ENCODE measurements at regions not wholly inside any gene's neighbourhood (a gene's known extent, or its start where the extent isn't known, plus 50 kb on each side); places are given as distances from the start of the nearest gene placed in this dataset.
"Not testable (repeated sequence)": the region's sequence is repeated elsewhere in the genome, so short reads cannot be mapped to it uniquely, and the experiment has no call there.

DNA sequence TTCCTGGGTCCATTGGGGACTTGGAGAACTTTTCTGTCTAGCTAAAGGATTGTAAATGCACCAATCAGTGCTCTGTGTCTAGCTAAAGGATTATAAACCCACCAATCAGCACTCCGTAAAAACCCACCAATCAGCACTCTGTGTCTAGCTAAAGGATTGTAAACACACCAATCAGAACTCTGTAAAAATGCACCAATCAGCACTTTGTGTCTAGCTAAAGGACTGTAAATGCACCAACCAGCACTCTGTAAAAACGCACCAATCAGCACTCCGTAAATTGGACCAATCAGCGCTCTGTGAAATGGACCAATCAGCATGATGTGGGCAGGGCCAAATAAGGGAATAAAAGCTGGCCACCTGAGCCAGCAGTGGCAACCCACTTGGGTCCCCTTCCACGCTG, 522.4 kb upstream of the LINC00305 start:
- H3K27me3 ChIP-seq (ENCODE audit: control insufficient read depth in 2 of 2, insufficient read depth in 1 of 2, low read length in 1 of 2); H3K4me3 ChIP-seq (ENCODE audit: low read length in 2 of 2); DNase-seq (ENCODE audit: low read depth in 6 of 9, low spot score in 9 of 9); H3K27ac ChIP-seq (ENCODE audit: low read depth in 1 of 2, low read length in 1 of 2); H3K4me1 ChIP-seq (ENCODE audit: control insufficient read depth in 2 of 2, insufficient read depth in 2 of 2, low read length in 2 of 2); H3K36me3 ChIP-seq (ENCODE audit: control insufficient read depth in 2 of 2, insufficient read depth in 2 of 2, low read length in 1 of 2); H3K9me3 ChIP-seq (ENCODE audit: control insufficient read depth in 2 of 2, insufficient read depth in 1 of 2, low read length in 1 of 2): not testable (repeated sequence)
- WGBS: 76% methylated on average over 5 of the region's 5 CpGs

DNA sequence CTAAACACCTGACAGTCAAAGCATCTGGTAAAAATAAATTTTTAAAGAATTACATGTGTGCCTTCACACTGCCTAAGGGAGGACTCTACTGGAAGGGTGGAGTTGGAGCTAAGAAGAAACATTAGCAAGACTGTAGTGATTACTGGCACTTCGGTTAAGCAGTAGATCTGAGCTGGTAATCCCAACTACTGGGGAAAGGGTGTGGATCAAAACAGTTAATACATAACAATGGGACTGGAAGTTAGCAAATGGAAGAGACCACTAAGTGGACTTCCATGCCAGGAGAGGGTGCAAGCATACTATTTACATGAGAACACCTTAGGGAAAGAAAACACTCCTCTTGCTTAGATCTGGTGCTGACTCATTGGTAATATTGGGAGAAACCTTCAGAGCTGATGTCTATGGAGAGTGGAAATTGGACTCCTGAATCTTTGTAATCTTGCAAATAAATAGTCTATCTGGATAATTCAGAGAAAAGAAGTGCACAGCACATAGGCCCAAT, 519.6 kb upstream of the LINC00305 start:
- 93% methylated on average over 1 of the region's 1 CpG for WGBS
- no peaks in the 10 kb centered on the region for H3K27me3 ChIP-seq (ENCODE audit: control insufficient read depth in 2 of 2, insufficient read depth in 1 of 2, low read length in 1 of 2)
- H3K4me1 ChIP-seq (ENCODE audit: control insufficient read depth in 2 of 2, insufficient read depth in 2 of 2, low read length in 2 of 2): no peaks in the 10 kb centered on the region
- peaks cover 0 to 5% of the 10 kb centered on the region in 2 donors for H3K9me3 ChIP-seq (ENCODE audit: control insufficient read depth in 2 of 2, insufficient read depth in 1 of 2, low read length in 1 of 2)
- H3K27ac ChIP-seq (ENCODE audit: low read depth in 1 of 2, low read length in 1 of 2): no peak overlapping the region
- no peaks in the 10 kb centered on the region for H3K36me3 ChIP-seq (ENCODE audit: control insufficient read depth in 2 of 2, insufficient read depth in 2 of 2, low read length in 1 of 2)
- DNase-seq (ENCODE audit: low read depth in 6 of 9, low spot score in 9 of 9): no peak
- no peak overlapping the region for H3K4me3 ChIP-seq (ENCODE audit: low read length in 2 of 2)

DNA sequence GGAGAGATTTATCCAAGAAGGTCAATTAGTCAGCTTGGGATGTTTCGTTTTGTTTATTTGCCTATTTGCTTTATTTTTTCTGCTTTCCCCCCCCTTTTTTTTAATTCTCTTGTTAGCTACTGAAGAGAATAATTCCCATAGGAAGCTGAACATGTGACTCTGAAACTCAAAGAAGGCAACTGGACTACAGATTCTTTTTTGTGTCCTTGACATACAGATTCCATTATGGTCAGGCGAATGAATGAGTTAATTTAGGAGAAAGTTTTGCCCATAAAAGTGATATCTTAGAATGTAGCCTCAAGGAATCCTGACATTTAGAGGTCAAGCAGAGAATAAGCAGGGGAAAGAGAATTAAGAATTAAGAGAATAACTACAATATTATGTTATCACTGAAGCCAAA, 514.2 kb upstream of the LINC00305 start:
- 93% methylated on average over 2 of the region's 2 CpGs for WGBS
- DNase-seq (ENCODE audit: low read depth in 6 of 9, low spot score in 9 of 9): no peak
- Histone ChIP-seq H3K9me3 (ENCODE audit: control insufficient read depth in 2 of 2, insufficient read depth in 1 of 2, low read length in 1 of 2) (no peaks in the 10 kb centered on the region), H3K4me3 (ENCODE audit: low read length in 2 of 2) (no peak overlapping the region), H3K36me3 (ENCODE audit: control insufficient read depth in 2 of 2, insufficient read depth in 2 of 2, low read length in 1 of 2) (no peaks in the 10 kb centered on the region), H3K27me3 (ENCODE audit: control insufficient read depth in 2 of 2, insufficient read depth in 1 of 2, low read length in 1 of 2) (no peaks in the 10 kb centered on the region), H3K4me1 (ENCODE audit: control insufficient read depth in 2 of 2, insufficient read depth in 2 of 2, low read length in 2 of 2) (no peaks in the 10 kb centered on the region), H3K27ac (ENCODE audit: low read depth in 1 of 2, low read length in 1 of 2) (no peak overlapping the region)

DNA sequence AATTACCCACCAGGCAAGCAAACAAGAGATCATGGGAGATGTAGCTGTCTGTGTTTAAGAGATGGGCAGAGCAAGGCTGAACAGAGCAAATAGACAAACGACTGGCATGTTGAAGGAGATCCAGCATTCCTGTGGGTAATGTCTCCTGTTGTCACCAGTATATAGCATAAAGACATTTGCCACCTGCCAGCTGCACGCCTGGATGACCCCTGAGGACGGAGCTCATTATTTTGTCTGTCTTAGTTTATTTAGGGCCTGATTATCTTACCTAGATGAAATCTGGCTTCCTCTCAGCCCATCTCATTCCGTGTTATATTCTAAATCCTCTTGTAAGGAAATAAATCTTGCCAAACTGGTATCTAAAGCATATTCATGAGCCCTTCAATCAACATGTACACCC, 510.3 kb upstream of the LINC00305 start:
- no peaks in the 10 kb centered on the region for H3K9me3 ChIP-seq (ENCODE audit: control insufficient read depth in 2 of 2, insufficient read depth in 1 of 2, low read length in 1 of 2)
- H3K27ac ChIP-seq (ENCODE audit: low read depth in 1 of 2, low read length in 1 of 2): no peak overlapping the region
- WGBS: 80% methylated on average over 4 of the region's 4 CpGs
- no peak overlapping the region for H3K4me3 ChIP-seq (ENCODE audit: low read length in 2 of 2)
- H3K4me1 ChIP-seq (ENCODE audit: control insufficient read depth in 2 of 2, insufficient read depth in 2 of 2, low read length in 2 of 2): no peaks in the 10 kb centered on the region
- no peak for DNase-seq (ENCODE audit: low read depth in 6 of 9, low spot score in 9 of 9)
- no peaks in the 10 kb centered on the region for H3K36me3 ChIP-seq (ENCODE audit: control insufficient read depth in 2 of 2, insufficient read depth in 2 of 2, low read length in 1 of 2)
- no peaks in the 10 kb centered on the region for H3K27me3 ChIP-seq (ENCODE audit: control insufficient read depth in 2 of 2, insufficient read depth in 1 of 2, low read length in 1 of 2)

DNA sequence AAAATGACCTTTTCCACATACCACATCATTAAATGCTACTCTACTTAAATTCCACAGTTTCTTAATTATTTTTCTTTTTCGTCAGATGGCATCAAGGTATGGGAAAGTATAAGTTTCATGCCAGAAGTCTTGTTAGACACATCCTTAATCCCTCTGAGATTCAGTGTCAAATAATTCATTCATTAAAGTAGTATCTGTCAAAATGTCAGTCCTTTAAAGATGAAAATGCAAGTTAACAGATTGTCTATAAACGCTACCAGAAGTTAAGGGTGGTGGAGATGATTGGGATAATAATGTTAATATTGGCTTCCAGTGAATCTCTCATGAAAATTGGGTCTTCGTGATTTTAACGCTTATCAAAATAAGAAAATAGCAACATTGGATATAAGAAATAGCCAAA, 504.2 kb upstream of the LINC00305 start:
- Histone ChIP-seq H3K27ac (ENCODE audit: low read depth in 1 of 2, low read length in 1 of 2) (no peak overlapping the region), H3K4me3 (ENCODE audit: low read length in 2 of 2) (no peak overlapping the region), H3K9me3 (ENCODE audit: control insufficient read depth in 2 of 2, insufficient read depth in 1 of 2, low read length in 1 of 2) (no peaks in the 10 kb centered on the region), H3K27me3 (ENCODE audit: control insufficient read depth in 2 of 2, insufficient read depth in 1 of 2, low read length in 1 of 2) (no peaks in the 10 kb centered on the region), H3K36me3 (ENCODE audit: control insufficient read depth in 2 of 2, insufficient read depth in 2 of 2, low read length in 1 of 2) (no peaks in the 10 kb centered on the region), H3K4me1 (ENCODE audit: control insufficient read depth in 2 of 2, insufficient read depth in 2 of 2, low read length in 2 of 2) (no peaks in the 10 kb centered on the region)
- no peak for DNase-seq (ENCODE audit: low read depth in 6 of 9, low spot score in 9 of 9)
- 69% methylated on average over 4 of the region's 4 CpGs for WGBS

DNA sequence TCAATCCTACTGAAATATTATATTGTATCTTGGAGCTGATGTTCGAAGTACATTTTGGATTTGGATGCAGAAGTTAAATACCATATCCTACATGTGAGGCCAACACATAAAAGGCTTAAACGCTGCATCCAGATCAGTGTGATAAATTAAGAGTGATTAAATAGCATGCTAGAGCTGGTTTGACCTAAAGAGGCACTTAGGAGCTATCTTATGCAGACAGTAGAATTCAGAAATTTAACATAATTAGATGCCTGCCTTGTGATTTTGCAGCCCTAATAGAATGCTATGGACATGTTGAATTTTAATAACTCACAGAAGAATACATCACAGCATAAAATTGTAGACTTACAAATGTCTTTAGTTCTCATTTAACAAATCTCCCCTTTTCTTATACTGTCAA, 501.2 kb upstream of the LINC00305 start:
- 85% methylated on average over 2 of the region's 2 CpGs for WGBS
- Histone ChIP-seq H3K27me3 (ENCODE audit: control insufficient read depth in 2 of 2, insufficient read depth in 1 of 2, low read length in 1 of 2) (no peaks in the 10 kb centered on the region), H3K4me1 (ENCODE audit: control insufficient read depth in 2 of 2, insufficient read depth in 2 of 2, low read length in 2 of 2) (no peaks in the 10 kb centered on the region), H3K9me3 (ENCODE audit: control insufficient read depth in 2 of 2, insufficient read depth in 1 of 2, low read length in 1 of 2) (peaks cover 3 to 16% of the 10 kb centered on the region in 2 donors), H3K27ac (ENCODE audit: low read depth in 1 of 2, low read length in 1 of 2) (no peak overlapping the region), H3K36me3 (ENCODE audit: control insufficient read depth in 2 of 2, insufficient read depth in 2 of 2, low read length in 1 of 2) (no peaks in the 10 kb centered on the region), H3K4me3 (ENCODE audit: low read length in 2 of 2) (no peak overlapping the region)
- no peak for DNase-seq (ENCODE audit: low read depth in 6 of 9, low spot score in 9 of 9)

DNA sequence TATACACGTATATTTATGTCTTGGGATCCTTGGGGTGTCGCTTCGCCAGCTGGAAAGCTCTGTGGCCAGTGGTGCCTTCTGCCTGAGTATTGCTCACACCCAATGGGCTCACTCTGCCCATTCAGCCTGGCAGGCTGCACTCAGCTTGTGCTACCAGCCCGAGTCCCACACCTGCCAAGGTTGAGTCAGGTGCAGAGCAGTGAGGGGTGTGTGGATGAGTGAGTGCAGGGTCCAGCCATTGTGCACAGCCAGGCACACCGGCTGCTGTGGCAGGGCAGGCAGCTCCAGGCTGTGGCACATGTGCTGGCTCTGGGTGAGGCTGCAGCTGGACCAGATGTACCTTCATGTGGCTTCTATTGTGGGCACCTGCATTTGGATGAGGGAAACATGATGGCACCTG, 496.9 kb upstream of the LINC00305 start:
- no peak overlapping the region for H3K27ac ChIP-seq (ENCODE audit: low read depth in 1 of 2, low read length in 1 of 2)
- no peak for DNase-seq (ENCODE audit: low read depth in 6 of 9, low spot score in 9 of 9)
- H3K27me3 ChIP-seq (ENCODE audit: control insufficient read depth in 2 of 2, insufficient read depth in 1 of 2, low read length in 1 of 2): no peaks in the 10 kb centered on the region
- peaks cover 3 to 16% of the 10 kb centered on the region in 2 donors for H3K9me3 ChIP-seq (ENCODE audit: control insufficient read depth in 2 of 2, insufficient read depth in 1 of 2, low read length in 1 of 2)
- 96% methylated on average over 5 of the region's 5 CpGs for WGBS
- H3K36me3 ChIP-seq (ENCODE audit: control insufficient read depth in 2 of 2, insufficient read depth in 2 of 2, low read length in 1 of 2): no peaks in the 10 kb centered on the region
- H3K4me1 ChIP-seq (ENCODE audit: control insufficient read depth in 2 of 2, insufficient read depth in 2 of 2, low read length in 2 of 2): no peaks in the 10 kb centered on the region
- H3K4me3 ChIP-seq (ENCODE audit: low read length in 2 of 2): no peak overlapping the region

DNA sequence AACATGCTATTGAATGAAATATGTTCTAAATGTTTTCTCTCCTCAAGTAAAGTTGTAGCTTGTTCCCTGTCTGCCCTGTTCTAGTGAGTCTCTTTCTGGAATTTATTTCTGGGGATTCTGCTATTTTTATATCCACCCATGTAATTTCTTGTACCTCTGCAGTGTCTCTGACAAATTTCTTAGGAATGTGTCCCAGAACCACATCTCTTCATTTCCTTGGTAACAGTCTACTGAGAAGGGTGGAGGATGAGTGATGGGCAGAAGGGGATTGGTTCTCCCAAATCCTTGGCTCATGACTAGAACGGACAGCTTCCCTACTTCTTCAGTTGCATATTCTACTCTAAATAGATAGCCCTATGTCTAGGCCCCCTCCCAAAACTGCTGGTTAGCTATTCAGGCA, 490.6 kb upstream of the LINC00305 start:
- Histone ChIP-seq H3K36me3 (ENCODE audit: control insufficient read depth in 2 of 2, insufficient read depth in 2 of 2, low read length in 1 of 2) (no peaks in the 10 kb centered on the region), H3K9me3 (ENCODE audit: control insufficient read depth in 2 of 2, insufficient read depth in 1 of 2, low read length in 1 of 2) (no peaks in the 10 kb centered on the region), H3K27ac (ENCODE audit: low read depth in 1 of 2, low read length in 1 of 2) (no peak overlapping the region), H3K4me1 (ENCODE audit: control insufficient read depth in 2 of 2, insufficient read depth in 2 of 2, low read length in 2 of 2) (no peaks in the 10 kb centered on the region), H3K4me3 (ENCODE audit: low read length in 2 of 2) (no peak overlapping the region), H3K27me3 (ENCODE audit: control insufficient read depth in 2 of 2, insufficient read depth in 1 of 2, low read length in 1 of 2) (no peaks in the 10 kb centered on the region)
- WGBS: 98% methylated on average over 1 of the region's 1 CpG
- DNase-seq (ENCODE audit: low read depth in 6 of 9, low spot score in 9 of 9): no peak

DNA sequence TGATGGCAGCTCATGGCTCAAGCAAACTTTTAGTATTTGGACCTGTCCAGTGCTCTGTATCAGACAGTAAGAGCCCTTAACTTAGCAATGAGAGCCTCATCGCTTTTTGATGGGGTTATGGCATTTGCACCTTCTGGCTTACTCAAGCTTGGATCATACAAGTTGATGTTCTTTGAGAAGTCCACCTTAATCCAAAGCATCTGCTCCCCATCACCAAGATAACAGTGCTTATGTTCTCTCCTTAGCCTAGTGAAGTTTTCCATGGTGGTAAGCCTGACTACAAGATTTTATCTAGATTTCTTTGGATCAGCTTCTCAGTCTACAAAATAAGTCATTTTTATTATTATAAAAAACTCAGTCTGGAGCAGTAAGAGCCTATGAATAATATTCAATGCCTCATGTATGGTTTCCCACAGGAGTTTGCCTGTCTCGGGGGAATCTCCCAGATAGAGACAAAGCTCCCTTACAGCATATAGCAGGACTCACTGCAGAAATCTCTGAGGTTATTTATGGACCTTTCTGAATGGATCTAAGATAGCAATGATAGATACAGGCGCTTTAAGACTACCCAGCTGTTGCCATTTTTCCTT, 472.2 kb upstream of the LINC00305 start:
- Histone ChIP-seq H3K9me3 (ENCODE audit: control insufficient read depth in 2 of 2, insufficient read depth in 1 of 2, low read length in 1 of 2) (no peaks in the 10 kb centered on the region), H3K4me3 (ENCODE audit: low read length in 2 of 2) (no peak overlapping the region), H3K4me1 (ENCODE audit: control insufficient read depth in 2 of 2, insufficient read depth in 2 of 2, low read length in 2 of 2) (no peaks in the 10 kb centered on the region), H3K27ac (ENCODE audit: low read depth in 1 of 2, low read length in 1 of 2) (no peak overlapping the region), H3K36me3 (ENCODE audit: control insufficient read depth in 2 of 2, insufficient read depth in 2 of 2, low read length in 1 of 2) (no peaks in the 10 kb centered on the region), H3K27me3 (ENCODE audit: control insufficient read depth in 2 of 2, insufficient read depth in 1 of 2, low read length in 1 of 2) (no peaks in the 10 kb centered on the region)
- 96% methylated on average over 3 of the region's 3 CpGs for WGBS
- no peak for DNase-seq (ENCODE audit: low read depth in 6 of 9, low spot score in 9 of 9)

DNA sequence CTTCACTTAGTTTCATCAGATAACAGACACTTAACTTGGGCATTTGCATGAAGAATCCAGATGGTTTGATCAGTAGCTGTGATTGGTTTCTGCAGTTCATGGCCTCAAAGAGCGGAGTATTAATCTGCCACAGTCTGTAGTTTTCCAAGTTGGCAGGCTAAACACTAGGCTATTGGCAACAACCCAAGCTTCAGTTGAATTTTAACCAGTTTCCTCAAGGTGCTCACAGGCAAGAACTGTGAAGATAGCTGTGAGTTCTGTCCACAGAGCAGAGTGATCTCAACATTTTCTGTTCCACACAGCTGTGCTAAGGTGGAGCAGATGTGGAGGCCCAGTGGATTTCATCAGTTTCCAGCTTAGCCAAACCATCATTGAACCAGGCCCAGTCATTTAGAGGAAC, 469.5 kb upstream of the LINC00305 start:
- DNase-seq (ENCODE audit: low read depth in 6 of 9, low spot score in 9 of 9): no peak
- Histone ChIP-seq H3K27me3 (ENCODE audit: control insufficient read depth in 2 of 2, insufficient read depth in 1 of 2, low read length in 1 of 2) (no peaks in the 10 kb centered on the region), H3K27ac (ENCODE audit: low read depth in 1 of 2, low read length in 1 of 2) (no peak overlapping the region), H3K36me3 (ENCODE audit: control insufficient read depth in 2 of 2, insufficient read depth in 2 of 2, low read length in 1 of 2) (no peaks in the 10 kb centered on the region), H3K4me3 (ENCODE audit: low read length in 2 of 2) (no peak overlapping the region), H3K9me3 (ENCODE audit: control insufficient read depth in 2 of 2, insufficient read depth in 1 of 2, low read length in 1 of 2) (no peaks in the 10 kb centered on the region), H3K4me1 (ENCODE audit: control insufficient read depth in 2 of 2, insufficient read depth in 2 of 2, low read length in 2 of 2) (no peaks in the 10 kb centered on the region)
- WGBS: 98% methylated on average over 1 of the region's 1 CpG
